CD4-positive, alpha-beta T cell treated with Interleukin-21 for 1 hour (primary cell): ENCODE measurements at regions not wholly inside any gene's neighbourhood (a gene's known extent, or its start where the extent isn't known, plus 50 kb on each side); places are given as distances from the start of the nearest gene placed in this dataset.

ENCODE experiments used
- DNase-seq: peaks from one replicate; pipeline ENCODE4 v3.0.0-alpha.2; 2020

GRCh38 chr9:84393266-84393950 lies 52.9 kb upstream of the SLC28A3 start:
- DNase-seq: no peak

- no peak for DNase-seq
These were observed 53.5 kb upstream of the SLC28A3 start for GRCh38 chr9:84394036-84394435.

DNA sequence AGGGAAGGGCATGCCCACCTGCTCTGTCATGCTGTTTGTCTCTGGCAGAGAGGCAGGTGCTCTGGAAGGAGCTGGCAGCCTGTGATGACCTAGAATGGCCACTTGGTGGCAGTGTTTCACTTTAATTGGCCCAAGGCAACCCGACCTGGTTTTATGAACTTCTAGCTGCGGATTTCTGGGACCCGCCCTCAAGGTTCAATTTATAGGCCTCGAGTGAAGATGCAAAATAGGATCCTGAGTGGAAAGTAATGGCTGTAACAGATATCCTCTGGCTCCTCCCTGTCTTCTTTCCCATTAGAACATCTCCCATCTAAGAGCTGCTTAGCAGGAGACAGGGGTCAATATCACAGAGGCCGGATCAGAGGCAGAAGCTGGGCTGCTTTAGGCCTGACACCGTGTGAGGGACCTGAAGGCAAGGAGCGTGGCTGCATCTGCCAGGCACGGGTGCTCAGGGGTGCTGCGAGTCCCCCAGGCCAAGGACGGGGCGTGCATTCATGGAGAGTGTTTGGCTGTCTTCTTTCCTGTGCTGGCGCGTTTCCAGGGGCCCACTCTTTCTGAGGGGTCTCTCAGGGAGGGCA lies 56.7 kb upstream of the SLC28A3 start:
- DNase-seq: peak; percentile 60

DNA sequence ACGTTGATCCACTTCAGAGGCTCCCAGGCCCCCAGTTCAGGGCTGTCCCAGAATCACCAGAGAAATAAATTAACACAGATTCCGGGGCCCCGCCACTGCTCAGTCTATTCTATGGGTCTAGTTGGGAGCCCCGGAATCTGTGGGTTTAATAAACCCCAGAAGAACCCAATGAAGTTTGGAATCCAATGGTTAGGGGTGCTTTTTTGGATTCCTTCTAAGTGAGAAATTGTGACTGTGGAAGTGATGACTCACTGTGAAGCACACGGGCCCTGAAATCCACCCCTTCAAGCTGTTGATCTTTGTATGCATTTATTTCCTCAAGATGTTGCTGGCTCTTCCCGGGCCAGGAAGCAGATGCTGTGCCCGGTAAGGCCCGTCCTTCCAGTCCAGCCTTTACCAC lies 57.3 kb upstream of the SLC28A3 start:
- DNase-seq: no peak

DNA sequence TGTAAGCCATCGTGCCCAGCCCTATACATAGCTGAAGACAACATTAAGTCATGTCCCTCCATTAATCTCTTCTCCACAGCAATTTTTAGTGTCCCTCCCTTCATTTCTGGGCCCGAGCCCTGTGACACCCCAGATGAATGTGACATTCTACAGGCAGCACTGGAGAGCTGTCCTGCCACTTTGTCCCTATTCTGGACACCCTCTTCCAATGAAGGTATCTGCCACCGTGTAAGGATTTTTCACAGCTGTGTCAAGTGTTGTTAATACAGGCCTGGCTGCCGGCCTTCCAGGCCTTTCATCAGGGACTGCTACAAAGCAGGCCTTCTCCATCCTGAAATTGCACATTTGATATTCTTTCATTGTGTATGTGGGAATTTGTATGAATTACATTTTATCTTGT lies 62.0 kb upstream of the SLC28A3 start:
- DNase-seq: no peak

GRCh38 chr9:84403288-84403687 lies 62.7 kb upstream of the SLC28A3 start:
- DNase-seq: no peak

DNA sequence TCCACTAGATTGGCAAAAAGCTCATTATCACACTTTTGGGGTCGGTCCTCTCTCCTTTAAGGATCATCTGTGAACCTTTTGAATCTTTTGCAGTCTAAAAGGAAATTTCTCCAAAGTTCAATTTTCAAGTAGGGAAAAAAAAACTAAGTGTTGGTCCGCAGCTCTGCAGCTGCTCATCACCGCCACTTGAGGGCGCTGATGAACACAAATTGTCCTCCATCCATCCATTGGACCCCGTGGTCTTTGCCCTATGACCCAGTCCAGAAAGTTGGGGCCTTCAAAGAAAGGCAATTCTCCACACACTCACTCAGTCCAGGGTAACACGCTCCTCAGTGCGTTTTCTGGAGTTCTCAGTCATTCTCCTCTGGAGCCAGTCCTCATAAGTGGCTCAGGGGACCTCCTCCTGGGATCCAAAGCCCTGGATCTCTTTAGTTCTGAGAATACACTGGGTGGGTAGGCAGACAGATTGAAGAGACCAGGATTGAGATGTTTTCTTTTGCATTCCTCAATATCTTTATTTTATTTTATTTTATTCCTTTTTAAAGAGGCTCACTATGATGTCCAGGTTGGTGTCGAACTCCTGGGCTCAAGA lies 63.6 kb upstream of the SLC28A3 start:
- no peak for DNase-seq

DNA sequence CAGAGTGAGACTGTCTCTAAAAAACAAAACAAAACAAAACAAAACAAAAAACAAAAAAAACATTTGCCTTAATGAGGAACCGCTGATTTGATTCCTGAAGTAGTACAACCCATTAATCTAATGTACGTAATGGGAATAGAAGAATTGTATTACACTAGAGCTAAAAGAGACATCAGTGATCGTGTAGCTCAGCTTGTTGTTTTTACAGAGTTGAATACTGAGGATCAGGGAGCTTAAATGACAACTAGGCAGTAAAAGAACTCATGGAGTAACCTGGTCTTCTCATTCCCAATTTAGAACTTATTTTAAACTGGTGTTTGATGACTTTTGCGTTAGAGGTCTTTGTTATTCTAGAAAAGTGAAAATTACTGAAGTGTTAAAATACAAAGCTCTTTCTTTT lies 65.1 kb upstream of the SLC28A3 start:
- DNase-seq: no peak

DNA sequence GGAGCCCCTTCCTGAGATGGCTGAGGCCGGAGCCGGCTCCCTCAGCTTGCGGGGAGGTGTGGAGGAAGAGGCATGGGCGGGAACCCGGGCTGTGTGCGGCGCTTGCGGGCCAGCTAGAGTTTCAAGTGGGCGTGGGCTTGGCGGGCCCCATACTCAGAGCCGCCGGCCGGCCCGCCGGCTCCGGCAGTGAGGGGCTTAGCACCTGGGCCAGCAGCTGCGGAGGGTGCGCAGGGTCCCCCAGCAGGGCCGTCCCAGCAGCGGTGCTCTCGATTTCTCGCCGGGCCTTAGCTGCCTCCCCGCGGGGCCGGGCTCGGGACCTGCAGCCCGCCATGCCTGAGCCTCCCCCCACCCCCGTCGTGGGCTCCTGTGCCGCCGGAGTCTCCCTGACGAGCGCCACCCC lies 67.9 kb upstream of the SLC28A3 start:
- no peak for DNase-seq

- DNase-seq: no peak
These were observed 71.2 kb upstream of the SLC28A3 start for GRCh38 chr9:84411683-84412267.

- no peak for DNase-seq
These were observed 72.1 kb upstream of the SLC28A3 start for GRCh38 chr9:84412654-84413053.

GRCh38 chr9:84413301-84413700 lies 72.7 kb upstream of the SLC28A3 start:
- no peak for DNase-seq

DNA sequence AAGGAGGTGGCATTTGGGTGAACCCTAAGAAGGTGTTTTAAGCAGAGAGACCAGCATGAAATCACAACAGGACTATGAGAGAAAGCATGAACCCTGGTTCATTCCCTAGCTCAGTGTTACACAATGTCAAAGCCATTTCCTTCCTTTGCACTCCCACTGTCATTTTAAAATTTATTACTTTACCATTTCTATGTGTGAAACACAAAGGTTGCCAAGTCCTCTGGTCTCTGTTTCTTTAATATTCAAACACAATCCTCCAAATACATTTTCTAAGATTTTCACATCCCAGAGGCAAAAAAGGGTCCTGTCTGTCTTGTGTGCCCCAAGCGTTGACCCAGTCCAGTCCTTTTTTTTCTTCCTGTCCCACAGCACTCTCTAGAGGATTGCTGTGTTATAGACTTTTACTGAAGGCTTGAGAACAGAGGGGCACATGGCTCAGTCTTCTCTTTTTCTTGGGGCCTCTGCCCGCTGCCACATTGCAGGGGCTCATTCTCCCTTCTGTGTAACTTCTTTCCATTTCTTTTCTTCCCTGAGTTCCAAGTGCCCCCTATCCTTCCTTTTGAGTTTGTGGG lies 78.6 kb upstream of the SLC28A3 start:
- no peak for DNase-seq

DNA sequence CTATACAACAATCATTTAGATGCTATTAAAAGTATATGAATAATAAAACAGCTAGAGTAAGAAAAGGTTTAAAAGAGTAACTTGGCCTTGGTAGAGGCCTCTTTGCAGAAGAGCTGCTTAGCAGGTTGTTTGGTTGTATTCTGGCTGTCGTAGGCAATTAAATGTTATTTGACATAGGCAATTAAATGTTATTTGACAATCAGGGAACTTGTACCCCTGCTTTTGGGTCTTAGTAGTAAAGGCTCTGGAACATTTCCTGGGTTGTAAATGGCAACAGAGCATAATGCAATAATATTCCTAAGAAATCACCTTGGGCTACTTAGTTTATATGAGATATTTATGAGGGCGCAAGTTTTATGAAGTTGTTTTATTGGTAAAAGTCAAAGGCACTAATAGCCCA lies 84.4 kb upstream of the SLC28A3 start:
- DNase-seq: no peak

- no peak for DNase-seq
These were observed 92.2 kb upstream of the SLC28A3 start for GRCh38 chr9:84432746-84433145.

- DNase-seq: no peak
These were observed 95.3 kb upstream of the SLC28A3 start for GRCh38 chr9:84435902-84436301.

GRCh38 chr9:84436386-84437109 lies 96.0 kb upstream of the SLC28A3 start:
- no peak for DNase-seq

DNA sequence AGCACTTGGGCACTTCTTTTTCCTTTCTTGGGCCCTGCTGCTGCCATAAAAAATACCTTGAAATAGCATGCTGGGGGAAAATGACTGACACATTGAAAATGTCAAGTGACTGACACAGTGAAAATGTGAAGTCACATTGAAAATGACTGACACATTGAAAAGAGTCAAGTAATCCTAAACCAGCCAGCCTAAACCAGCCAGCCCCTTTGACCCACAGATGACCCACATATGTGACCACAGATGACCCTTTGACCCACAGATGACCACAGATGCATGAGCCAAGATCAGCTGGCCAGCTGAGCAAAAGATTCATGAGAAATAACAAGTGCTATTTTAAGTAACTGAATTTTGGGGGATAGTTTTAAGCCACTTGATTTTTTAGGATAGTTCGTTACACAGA lies 97.8 kb upstream of the SLC28A3 start:
- no peak for DNase-seq

GRCh38 chr9:84439250-84439649 lies 98.7 kb upstream of the SLC28A3 start:
- no peak for DNase-seq

GRCh38 chr9:84442712-84443111 lies 102.2 kb upstream of the SLC28A3 start:
- no peak for DNase-seq

GRCh38 chr9:84445737-84446136 lies 105.2 kb upstream of the SLC28A3 start:
- DNase-seq: no peak

GRCh38 chr9:84447305-84447704 lies 106.7 kb upstream of the SLC28A3 start:
- no peak for DNase-seq

- DNase-seq: no peak
These were observed 109.5 kb upstream of the SLC28A3 start for GRCh38 chr9:84450029-84450428.
